ENCODE measurements at regions not wholly inside any gene's neighbourhood (a gene's known extent, or its start where the extent isn't known, plus 50 kb on each side); places are given as distances from the start of the nearest gene placed in this dataset.

DNA sequence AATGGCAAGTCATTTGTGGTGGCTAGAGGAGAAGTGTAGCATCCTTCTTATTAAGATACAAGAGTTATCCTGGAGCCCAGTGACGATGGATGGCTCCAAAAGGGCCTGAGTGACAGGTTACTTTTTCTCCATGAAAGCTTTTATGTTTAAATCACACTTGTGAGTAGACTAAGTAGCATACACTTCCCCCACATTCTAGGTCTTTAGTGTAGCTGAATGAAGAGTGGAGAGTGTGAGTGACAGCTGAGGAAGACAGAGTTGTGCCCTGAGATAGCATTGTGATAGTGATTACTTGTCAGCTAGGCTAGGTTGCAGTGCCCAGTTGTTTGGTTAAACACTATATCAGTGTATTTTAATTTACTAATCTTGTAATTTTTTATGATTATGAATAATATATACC, 337.8 kb downstream of the TENT4A start:
- TF ChIP-seq EP300 (IDR thresholded peaks at IDR 0.05) (no peak), HDAC2 (IDR thresholded peaks at IDR 0.05) (no peak), POLR2A (IDR thresholded peaks at IDR 0.05; ENCODE audit: low read length) (no peak)

All from A549 (cell line).